K562 (cell line): ENCODE measurements at regions not wholly inside any gene's neighbourhood (a gene's known extent, or its start where the extent isn't known, plus 50 kb on each side); places are given as distances from the start of the nearest gene placed in this dataset.

Experiments used
- ATAC-seq: fragments of 200-7000 bp; cut with Tn5 transposase; 3 replicates; pipeline ENCODE4 v1.9.1; 2020; ENCODE audit warnings: moderate library complexity
- BruUV-seq: library from RNA; stranded (reverse); fragments of 400-500 nt; replicated peaks from 2 replicates; lab custom pipeline; 2021; lab: Mats Ljungman, UMichigan
- CTCF ChIA-PET: fragments of 300-600 bp; formaldehyde crosslinking; extraction: SDS; loops from one replicate; lab custom pipeline; 2021; ENCODE audit warnings: low intra/inter-chr PET ratio; lab: Yijun Ruan, JAX
- POLR2A ChIA-PET: fragments of 300-600, 350-650 bp; sonication (Branson Sonifier 250); formaldehyde crosslinking; extraction: SDS; loops from one replicate; lab custom pipeline; 2021; ENCODE audit warnings: antibody characterized with exemption, inconsistent platforms; lab: Yijun Ruan, JAX
- DNase-seq, 4 experiments: peaks; one replicate each; pipeline versions ENCODE4 v3.0.0 to v3.0.0-alpha.2; 2011 to 2018; ENCODE audit warnings: low spot score in 3 of 4, mixed read lengths in 3 of 4; ENCODE audit errors: extremely low read depth in 1 of 4
- FAIRE-seq: peaks from 2 replicates; lab custom pipeline; 2011; peaks lifted over from hg19 to GRCh38; lab: Jason Lieb, UNC
- H2AFZ ChIP-seq: 2 replicates; pipeline ENCODE4 v1.6.0; 2011; ENCODE audit warnings: low read depth, low read length, control low read depth, inconsistent platforms
- H3K27ac ChIP-seq: fragments of 200-600 bp; 3 replicates; pipeline ENCODE4 v1.8.0; 2011; ENCODE audit warnings: low read depth, mild to moderate bottlenecking, control low read depth, inconsistent platforms, low read length, moderate library complexity, mixed read lengths; ENCODE audit errors: extremely low read depth
- H3K27me3 ChIP-seq, 2 experiments: fragments of 300-600 bp in 1 of 2; 2 replicates in 1 of 2; 3 replicates in 1 of 2; pipeline versions ENCODE4 v1.6.0 to v1.8.0; 2011; ENCODE audit warnings: inconsistent platforms in 2 of 2, low read length in 2 of 2, mild to moderate bottlenecking in 1 of 2, mixed read lengths in 1 of 2, moderate library complexity in 1 of 2; ENCODE audit not compliant: control insufficient read depth in 2 of 2, insufficient read depth in 2 of 2
- H3K36me3 ChIP-seq: fragments of 300-600 bp; 3 replicates; pipeline ENCODE4 v1.8.0; 2011; ENCODE audit warnings: mild to moderate bottlenecking, low read length, inconsistent platforms; ENCODE audit not compliant: control insufficient read depth, insufficient read depth
- H3K4me1 ChIP-seq, 2 experiments: fragments of 200-600 bp in 1 of 2; replicated peaks in 1 of 2; 2 replicates in 1 of 2; 3 replicates in 1 of 2; pipeline versions ENCODE4 v1.5.1 to v1.8.0; 2011; ENCODE audit warnings: inconsistent platforms in 2 of 2, low read length in 2 of 2, mild to moderate bottlenecking in 1 of 2, mixed read lengths in 1 of 2, moderate library complexity in 1 of 2; ENCODE audit not compliant: control insufficient read depth in 2 of 2, insufficient read depth in 2 of 2
- H3K4me2 ChIP-seq: 2 replicates; pipeline ENCODE4 v1.6.1; 2011; ENCODE audit warnings: low read length, control low read depth, inconsistent platforms, mixed read lengths; ENCODE audit not compliant: insufficient read depth
- H3K4me3 ChIP-seq: fragments of 200-600 bp; sonication (generic), shearing (Covaris generic); 2 replicates; pipeline ENCODE4 v1.5.1; 2016; ENCODE audit warnings: control low read depth, inconsistent platforms
- H3K79me2 ChIP-seq: fragments of 200-600 bp; 3 replicates; pipeline ENCODE4 v1.8.0; 2011; ENCODE audit warnings: low read length, inconsistent platforms; ENCODE audit not compliant: control insufficient read depth, insufficient read depth
- H3K9ac ChIP-seq, 2 experiments: 2 replicates each; pipeline versions ENCODE4 v1.6.0 to v1.6.1; 2011; ENCODE audit warnings: low read depth in 2 of 2, low read length in 2 of 2, control low read depth in 1 of 2, inconsistent platforms in 1 of 2, mild to moderate bottlenecking in 1 of 2, mixed read lengths in 1 of 2; ENCODE audit not compliant: insufficient read depth in 1 of 2
- H3K9me1 ChIP-seq: one replicate; pipeline ENCODE4 v1.6.0; 2011; ENCODE audit warnings: inconsistent platforms, mild to moderate bottlenecking, low read length, moderate library complexity; ENCODE audit not compliant: control insufficient read depth, insufficient read depth
- H3K9me3 ChIP-seq: replicated peaks from 2 replicates; pipeline ENCODE4 v1.5.1; 2011; ENCODE audit warnings: low read depth, low read length, inconsistent platforms; ENCODE audit not compliant: control insufficient read depth, insufficient read depth
- H4K20me1 ChIP-seq: replicated peaks from 2 replicates; pipeline ENCODE4 v1.6.1; 2011; ENCODE audit warnings: low read length, inconsistent platforms, mixed read lengths; ENCODE audit not compliant: control insufficient read depth, insufficient read depth
- CAMTA2 ChIP-seq: fragments of 250-450 bp; sonication (Bioruptor Pico); conservative IDR thresholded peaks from 2 replicates; pipeline ENCODE4 v1.5.1; 2022
- CEBPG ChIP-seq, 3 experiments: fragments of 200-800 bp in 1 of 3; sonication (Bioruptor generic) in 1 of 3; sonication (generic) in 1 of 3; formaldehyde crosslinking in 1 of 3; IDR thresholded peaks in 2 of 3; conservative IDR thresholded peaks in 1 of 3; 2 replicates each; pipeline versions ENCODE4 v1.6.1 to v1.8.0; 2016 to 2022; ENCODE audit warnings: missing compliant biosample characterization in 2 of 3, missing genetic modification characterization in 2 of 3, mild to moderate bottlenecking in 1 of 3, missing genetic modification reagents in 1 of 3
- CHD2 ChIP-seq: IDR thresholded peaks from 2 replicates; pipeline ENCODE4 v1.6.1; 2011; ENCODE audit warnings: low read depth, low read length
- JUN ChIP-seq, 2 experiments: sonication (generic) in 1 of 2; formaldehyde crosslinking in 1 of 2; IDR thresholded peaks; 2 replicates each; pipeline versions ENCODE4 v1.6.1 to v1.8.0; 2012 to 2022; ENCODE audit warnings: borderline replicate concordance in 2 of 2, mild to moderate bottlenecking in 2 of 2, improper control_type of control experiment in 1 of 2, low read depth in 1 of 2, low read length in 1 of 2, missing genetic modification reagents in 1 of 2
- NELFE ChIP-seq: IDR thresholded peaks from 2 replicates; pipeline ENCODE4 v1.6.1; 2011; ENCODE audit warnings: mild to moderate bottlenecking; ENCODE audit not compliant: insufficient read depth, insufficient read length
- POLR2AphosphoS5 ChIP-seq: IDR thresholded peaks from 2 replicates; pipeline ENCODE4 v1.6.1; 2011; ENCODE audit warnings: mild to moderate bottlenecking, low read depth, low read length, moderate library complexity; ENCODE audit not compliant: control insufficient read depth, insufficient read depth
- PTRF ChIP-seq: fragments of 450-650 bp; IDR thresholded peaks from 2 replicates; pipeline ENCODE4 v1.6.1; 2016; ENCODE audit warnings: mild to moderate bottlenecking, missing genetic modification characterization, missing compliant biosample characterization
- YY1 ChIP-seq, 3 experiments: IDR thresholded peaks; 2 replicates each; pipeline ENCODE4 v1.6.1; 2011; ENCODE audit warnings: low read length in 2 of 3, mild to moderate bottlenecking in 2 of 3, moderate library complexity in 2 of 3, borderline replicate concordance in 1 of 3, control low read depth in 1 of 3, low read depth in 1 of 3; ENCODE audit not compliant: insufficient read depth in 3 of 3, insufficient replicate concordance in 2 of 3, control insufficient read depth in 1 of 3, insufficient read length in 1 of 3; ENCODE audit errors: extremely low read depth in 1 of 3
- ZKSCAN3 ChIP-seq: fragments of 250-450 bp; sonication (Bioruptor Pico); IDR thresholded peaks from 2 replicates; pipeline ENCODE4 v1.4.0; 2020
- ZKSCAN8 ChIP-seq: fragments of 200-800 bp; sonication (Bioruptor generic); IDR thresholded peaks from 2 replicates; pipeline ENCODE4 v1.6.1; 2016; ENCODE audit warnings: missing genetic modification characterization, missing compliant biosample characterization
- ZNF24 ChIP-seq: fragments of 450-650 bp; IDR thresholded peaks from 2 replicates; pipeline ENCODE4 v1.6.1; 2016
- WGBS: fragments of 100-300 bp; shearing (Covaris generic); methylation state at CpG from one replicate; pipeline ENCODE4 v1.1.6; 2016; ENCODE audit warnings: low coverage, mixed read lengths; ENCODE audit not compliant: insufficient coverage; ENCODE audit errors: missing lambda C conversion rate; 5-methylcytosine and 5-hydroxymethylcytosine counted together
- in situ Hi-C: fragments of 300-500 bp; cut with MboI; formaldehyde crosslinking; loops from 4 replicates; pipeline ENCODE4 v1.15.0; 2018; ENCODE audit warnings: inconsistent platforms, mixed read lengths
- intact Hi-C: fragments of 100-400 bp; cut with micrococcal nuclease; formaldehyde crosslinking; loops from 2 replicates; pipeline ENCODE4 v1.14.2; 2022
- TF ChIP-seq, protein P1 (sequence below): IDR thresholded peaks from 2 replicates; pipeline ENCODE4 v1.6.1; 2016; ENCODE audit warnings: missing genetic modification characterization, missing compliant biosample characterization
- TF ChIP-seq, protein P2 (sequence below): sonication (generic); formaldehyde crosslinking; IDR thresholded peaks from 2 replicates; pipeline ENCODE4 v1.8.1; 2023; ENCODE audit warnings: mild to moderate bottlenecking, missing genetic modification reagents

DNA sequence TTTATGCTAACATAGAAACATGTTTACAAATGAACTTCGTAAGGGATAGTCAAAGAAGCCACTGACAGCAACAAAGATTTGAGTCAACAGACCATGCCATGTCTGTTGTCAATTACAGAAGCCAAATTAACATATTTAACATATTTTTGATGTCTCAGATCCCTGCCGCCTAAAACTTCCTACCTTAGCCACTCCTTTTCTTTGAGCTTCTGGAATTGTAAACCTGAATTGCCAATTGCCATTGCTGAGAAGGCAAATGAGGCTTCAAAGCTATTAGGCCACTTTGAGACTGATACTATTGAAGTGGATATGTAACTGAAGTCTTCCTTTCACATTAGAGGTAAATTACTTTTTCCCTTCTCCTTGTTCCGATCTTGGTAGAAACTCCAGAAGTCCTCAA, 66.0 kb upstream of the DSEL start (continued):
- TF ChIP-seq, protein P1, sequence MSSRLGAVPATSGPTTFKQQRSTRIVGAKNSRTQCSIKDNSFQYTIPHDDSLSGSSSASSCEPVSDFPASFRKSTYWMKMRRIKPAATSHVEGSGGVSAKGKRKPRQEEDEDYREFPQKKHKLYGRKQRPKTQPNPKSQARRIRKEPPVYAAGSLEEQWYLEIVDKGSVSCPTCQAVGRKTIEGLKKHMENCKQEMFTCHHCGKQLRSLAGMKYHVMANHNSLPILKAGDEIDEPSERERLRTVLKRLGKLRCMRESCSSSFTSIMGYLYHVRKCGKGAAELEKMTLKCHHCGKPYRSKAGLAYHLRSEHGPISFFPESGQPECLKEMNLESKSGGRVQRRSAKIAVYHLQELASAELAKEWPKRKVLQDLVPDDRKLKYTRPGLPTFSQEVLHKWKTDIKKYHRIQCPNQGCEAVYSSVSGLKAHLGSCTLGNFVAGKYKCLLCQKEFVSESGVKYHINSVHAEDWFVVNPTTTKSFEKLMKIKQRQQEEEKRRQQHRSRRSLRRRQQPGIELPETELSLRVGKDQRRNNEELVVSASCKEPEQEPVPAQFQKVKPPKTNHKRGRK: no peak
- TF ChIP-seq ZNF24: no peak
- no peak for TF ChIP-seq CAMTA2 (CRISPR knock-in tag)
- no peak for TF ChIP-seq POLR2AphosphoS5
- no peak for TF ChIP-seq CHD2

DNA sequence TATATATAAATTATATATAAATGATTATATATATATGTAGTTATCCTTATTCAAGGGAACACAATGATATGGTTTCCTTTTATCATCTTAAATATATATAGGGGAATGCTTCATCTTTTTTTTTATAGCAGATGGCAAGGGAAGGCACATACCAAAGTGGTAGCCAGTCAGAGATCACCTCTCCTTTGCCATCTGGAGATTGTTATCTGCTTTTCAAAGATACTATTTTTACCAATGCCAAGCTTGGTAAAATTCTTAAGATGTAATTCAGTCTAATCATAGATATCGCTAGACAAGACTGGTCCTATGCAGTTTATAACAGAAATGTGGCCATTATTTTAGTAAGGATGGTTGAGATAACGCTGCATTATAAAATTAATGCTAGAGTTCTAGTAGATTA, 64.7 kb upstream of the DSEL start:
- no peaks in the 10 kb centered on the region for H3K9me3 ChIP-seq
- no peaks in the 10 kb centered on the region for H3K4me1 ChIP-seq
- H3K27me3 ChIP-seq: no peaks in the 10 kb centered on the region
- CTCF ChIA-PET: no interaction called here
- no TSS peak for BruUV-seq
- no peak for ATAC-seq
- H3K79me2 ChIP-seq: no peaks in the 10 kb centered on the region
- no peak overlapping the region for H2AFZ ChIP-seq
- intact Hi-C loops (no loop called here), in situ Hi-C loops (no loop called here)
- no peaks in the 10 kb centered on the region for H4K20me1 ChIP-seq
- no peaks in the 10 kb centered on the region for H3K9me1 ChIP-seq
- no peak overlapping the region for H3K4me3 ChIP-seq
- no peak for DNase-seq
- FAIRE-seq: no peak
- TF ChIP-seq ZKSCAN3 (CRISPR knock-in tag) (no peak), NELFE (no peak), ZKSCAN8 (CRISPR knock-in tag) (no peak), JUN (IDR thresholded peaks at IDR 0.05; ENCODE audit: borderline replicate concordance, low read depth, low read length) (no peak), JUN (CRISPR knock-in tag; IDR thresholded peaks at IDR 0.05; ENCODE audit: borderline replicate concordance) (no peak), CEBPG (CRISPR knock-in tag; IDR thresholded peaks at IDR 0.05) (no peak), CEBPG (tag; conservative IDR thresholded peaks at IDR 0.05 in 1 of 2, IDR thresholded peaks at IDR 0.05 in 1 of 2) (no peak), PTRF (tag) (no peak), YY1 (IDR thresholded peaks at IDR 0.05; ENCODE audit: borderline replicate concordance in 1 of 3, control insufficient read depth in 1 of 3, extremely low read depth in 1 of 3, insufficient read depth in 3 of 3, insufficient read length in 1 of 3, insufficient replicate concordance in 2 of 3, low read depth in 1 of 3, low read length in 2 of 3) (no peak)
- TF ChIP-seq, protein P2, sequence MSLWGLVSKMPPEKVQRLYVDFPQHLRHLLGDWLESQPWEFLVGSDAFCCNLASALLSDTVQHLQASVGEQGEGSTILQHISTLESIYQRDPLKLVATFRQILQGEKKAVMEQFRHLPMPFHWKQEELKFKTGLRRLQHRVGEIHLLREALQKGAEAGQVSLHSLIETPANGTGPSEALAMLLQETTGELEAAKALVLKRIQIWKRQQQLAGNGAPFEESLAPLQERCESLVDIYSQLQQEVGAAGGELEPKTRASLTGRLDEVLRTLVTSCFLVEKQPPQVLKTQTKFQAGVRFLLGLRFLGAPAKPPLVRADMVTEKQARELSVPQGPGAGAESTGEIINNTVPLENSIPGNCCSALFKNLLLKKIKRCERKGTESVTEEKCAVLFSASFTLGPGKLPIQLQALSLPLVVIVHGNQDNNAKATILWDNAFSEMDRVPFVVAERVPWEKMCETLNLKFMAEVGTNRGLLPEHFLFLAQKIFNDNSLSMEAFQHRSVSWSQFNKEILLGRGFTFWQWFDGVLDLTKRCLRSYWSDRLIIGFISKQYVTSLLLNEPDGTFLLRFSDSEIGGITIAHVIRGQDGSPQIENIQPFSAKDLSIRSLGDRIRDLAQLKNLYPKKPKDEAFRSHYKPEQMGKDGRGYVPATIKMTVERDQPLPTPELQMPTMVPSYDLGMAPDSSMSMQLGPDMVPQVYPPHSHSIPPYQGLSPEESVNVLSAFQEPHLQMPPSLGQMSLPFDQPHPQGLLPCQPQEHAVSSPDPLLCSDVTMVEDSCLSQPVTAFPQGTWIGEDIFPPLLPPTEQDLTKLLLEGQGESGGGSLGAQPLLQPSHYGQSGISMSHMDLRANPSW (CRISPR knock-in tag): no peak
- POLR2A ChIA-PET: no interaction called here
- H3K36me3 ChIP-seq: no peaks in the 10 kb centered on the region
- WGBS: 0% methylated on average over 2 of the region's 2 CpGs
- no peak overlapping the region for H3K27ac ChIP-seq
- no peak overlapping the region for H3K9ac ChIP-seq
- no peak overlapping the region for H3K4me2 ChIP-seq
